GM12874 (cell line): ENCODE measurements at regions not wholly inside any gene's neighbourhood (a gene's known extent, or its start where the extent isn't known, plus 50 kb on each side); places are given as distances from the start of the nearest gene placed in this dataset.

ENCODE experiments used
- CTCF ChIP-seq: IDR thresholded peaks from 2 replicates; pipeline ENCODE4 v1.5.1; 2011; ENCODE audit warnings: low read depth, mild to moderate bottlenecking, control low read depth, low read length, moderate library complexity; ENCODE audit not compliant: insufficient read depth

- no peak for TF ChIP-seq CTCF
Observed at GRCh38 chr12:74119811-74120362, 417.7 kb upstream of the ATXN7L3B start.

GRCh38 chr12:74120644-74121043, 417.0 kb upstream of the ATXN7L3B start:
- TF ChIP-seq CTCF, result no peak

GRCh38 chr12:74129702-74130101, 407.9 kb upstream of the ATXN7L3B start:
- TF ChIP-seq CTCF, result no peak

GRCh38 chr12:74144396-74144795, 393.2 kb upstream of the ATXN7L3B start:
- TF ChIP-seq CTCF, result no peak

- TF ChIP-seq CTCF, result no peak
Observed at GRCh38 chr12:74145328-74145727, 392.3 kb upstream of the ATXN7L3B start.

GRCh38 chr12:74148849-74149248, 388.8 kb upstream of the ATXN7L3B start:
- TF ChIP-seq CTCF, result no peak

- TF ChIP-seq CTCF, result no peak
Observed at GRCh38 chr12:74152370-74152769, 385.3 kb upstream of the ATXN7L3B start.
